Fibroblast of lung (primary cell): ENCODE measurements at regions not wholly inside any gene's neighbourhood (a gene's known extent, or its start where the extent isn't known, plus 50 kb on each side); places are given as distances from the start of the nearest gene placed in this dataset.

Experiments
- EZH2 ChIP-seq: IDR thresholded peaks from 2 replicates; pipeline ENCODE4 v1.5.1; 2012; ENCODE audit warnings: low read length, control low read depth, mild to moderate bottlenecking; ENCODE audit errors: missing control alignments
- TF ChIP-seq, protein P1 (sequence below), 2 donors: IDR thresholded peaks in 1 of 2; conservative IDR thresholded peaks in 1 of 2; 1 replicate in 1 of 2; 2 replicates in 1 of 2; pipeline ENCODE4 v1.5.1; 2011 to 2012; ENCODE audit warnings: low read length in 2 of 2, control low read depth in 1 of 2, inconsistent platforms in 1 of 2, low read depth in 1 of 2, mild to moderate bottlenecking in 1 of 2

DNA sequence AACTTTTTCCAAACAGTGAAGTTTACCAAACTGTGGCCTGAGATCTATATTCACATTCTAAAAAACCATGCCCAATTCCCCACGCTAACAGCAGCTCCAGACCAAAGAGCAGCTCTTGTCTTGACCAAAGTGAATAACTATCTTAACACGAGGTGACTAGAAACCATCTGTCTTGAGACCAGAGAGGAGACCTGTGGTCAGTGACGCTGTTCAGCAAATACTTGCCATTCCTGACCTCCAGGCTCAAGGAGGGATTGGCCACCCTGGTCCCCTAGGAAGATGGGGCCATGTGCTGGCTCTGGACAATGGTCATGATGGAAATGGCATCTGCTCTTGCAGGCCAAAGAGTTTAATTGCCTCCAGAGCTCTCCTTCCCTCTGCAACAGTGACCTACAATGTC lies 104.4 kb upstream of the CD93 start:
- TF ChIP-seq, protein P1, sequence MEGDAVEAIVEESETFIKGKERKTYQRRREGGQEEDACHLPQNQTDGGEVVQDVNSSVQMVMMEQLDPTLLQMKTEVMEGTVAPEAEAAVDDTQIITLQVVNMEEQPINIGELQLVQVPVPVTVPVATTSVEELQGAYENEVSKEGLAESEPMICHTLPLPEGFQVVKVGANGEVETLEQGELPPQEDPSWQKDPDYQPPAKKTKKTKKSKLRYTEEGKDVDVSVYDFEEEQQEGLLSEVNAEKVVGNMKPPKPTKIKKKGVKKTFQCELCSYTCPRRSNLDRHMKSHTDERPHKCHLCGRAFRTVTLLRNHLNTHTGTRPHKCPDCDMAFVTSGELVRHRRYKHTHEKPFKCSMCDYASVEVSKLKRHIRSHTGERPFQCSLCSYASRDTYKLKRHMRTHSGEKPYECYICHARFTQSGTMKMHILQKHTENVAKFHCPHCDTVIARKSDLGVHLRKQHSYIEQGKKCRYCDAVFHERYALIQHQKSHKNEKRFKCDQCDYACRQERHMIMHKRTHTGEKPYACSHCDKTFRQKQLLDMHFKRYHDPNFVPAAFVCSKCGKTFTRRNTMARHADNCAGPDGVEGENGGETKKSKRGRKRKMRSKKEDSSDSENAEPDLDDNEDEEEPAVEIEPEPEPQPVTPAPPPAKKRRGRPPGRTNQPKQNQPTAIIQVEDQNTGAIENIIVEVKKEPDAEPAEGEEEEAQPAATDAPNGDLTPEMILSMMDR (conservative IDR thresholded peaks at IDR 0.05 in 1 of 2, IDR thresholded peaks at IDR 0.05 in 1 of 2; ENCODE audit: low read depth in 1 of 2, low read length in 2 of 2): no peak
- no peak for TF ChIP-seq EZH2
